Stimulated activated naive CD4-positive, alpha-beta T cell treated with Interleukin-2 at 50 U/mL for 16 hours (primary cell): ENCODE measurements at regions not wholly inside any gene's neighbourhood (a gene's known extent, or its start where the extent isn't known, plus 50 kb on each side); places are given as distances from the start of the nearest gene placed in this dataset.
"Not testable (repeated sequence)": the region's sequence is repeated elsewhere in the genome, so short reads cannot be mapped to it uniquely, and the experiment has no call there.

Experiments
- DNase-seq: peaks from one replicate; lab custom pipeline; 2025; lab: John Stamatoyannopoulos, UW

- no peak for DNase-seq
Observed at GRCh38 chr6:139882977-139883728, 508.7 kb upstream of the CITED2 start.

GRCh38 chr6:139882234-139882633 lies 507.8 kb upstream of the CITED2 start:
- no peak for DNase-seq

GRCh38 chr6:139881728-139882211 lies 507.3 kb upstream of the CITED2 start:
- DNase-seq = no peak

GRCh38 chr6:139881236-139881635 lies 506.8 kb upstream of the CITED2 start:
- DNase-seq = no peak

- no peak for DNase-seq
Observed at GRCh38 chr6:139879823-139880356, 505.4 kb upstream of the CITED2 start.

- not testable (repeated sequence) for DNase-seq
Observed at GRCh38 chr6:139879241-139879640, 504.8 kb upstream of the CITED2 start.

- no peak for DNase-seq
Observed at GRCh38 chr6:139877828-139878405, 503.5 kb upstream of the CITED2 start.

- no peak for DNase-seq
Observed at GRCh38 chr6:139872665-139873064, 498.2 kb upstream of the CITED2 start.

- DNase-seq = no peak
Observed at GRCh38 chr6:139871803-139872510, 497.5 kb upstream of the CITED2 start.

- DNase-seq = no peak
Observed at GRCh38 chr6:139871165-139871710, 496.8 kb upstream of the CITED2 start.

- no peak for DNase-seq
Observed at GRCh38 chr6:139868576-139868975, 494.1 kb upstream of the CITED2 start.

- DNase-seq = no peak
Observed at GRCh38 chr6:139863964-139864363, 489.5 kb upstream of the CITED2 start.

- DNase-seq = no peak
Observed at GRCh38 chr6:139863346-139863745, 488.9 kb upstream of the CITED2 start.

- no peak for DNase-seq
Observed at GRCh38 chr6:139862311-139862710, 487.9 kb upstream of the CITED2 start.

GRCh38 chr6:139860203-139860602 lies 485.8 kb upstream of the CITED2 start:
- DNase-seq = no peak

GRCh38 chr6:139858429-139858828 lies 484.0 kb upstream of the CITED2 start:
- no peak for DNase-seq

- DNase-seq = no peak
Observed at GRCh38 chr6:139857143-139857542, 482.7 kb upstream of the CITED2 start.

- DNase-seq = no peak
Observed at GRCh38 chr6:139856562-139856961, 482.1 kb upstream of the CITED2 start.

GRCh38 chr6:139855671-139856311 lies 481.3 kb upstream of the CITED2 start:
- DNase-seq = no peak

- no peak for DNase-seq
Observed at GRCh38 chr6:139853302-139853992, 479.0 kb upstream of the CITED2 start.

- DNase-seq = no peak
Observed at GRCh38 chr6:139852488-139853140, 478.2 kb upstream of the CITED2 start.
